ENCODE measurements at regions not wholly inside any gene's neighbourhood (a gene's known extent, or its start where the extent isn't known, plus 50 kb on each side); places are given as distances from the start of the nearest gene placed in this dataset.

GRCh38 chr6:137351890-137352289 is 132.7 kb upstream of the IFNGR1 start:
- DNase-seq: no peak

- DNase-seq: no peak
Measured at GRCh38 chr6:137350857-137351256, 131.7 kb upstream of the IFNGR1 start.

GRCh38 chr6:137349856-137350830 is 131.0 kb upstream of the IFNGR1 start:
- no peak for DNase-seq

GRCh38 chr6:137348777-137349176 is 129.6 kb upstream of the IFNGR1 start:
- DNase-seq: no peak

GRCh38 chr6:137343241-137343640 is 124.1 kb upstream of the IFNGR1 start:
- DNase-seq: no peak

GRCh38 chr6:137342607-137343190 is 123.5 kb upstream of the IFNGR1 start:
- no peak for DNase-seq

GRCh38 chr6:137341681-137342195 is 122.6 kb upstream of the IFNGR1 start:
- peak; percentile 23 to 56 for DNase-seq

GRCh38 chr6:137339929-137340559 is 120.9 kb upstream of the IFNGR1 start:
- no peak for DNase-seq

GRCh38 chr6:137334884-137335283 is 115.7 kb upstream of the IFNGR1 start:
- DNase-seq: no peak

GRCh38 chr6:137334094-137334493 is 114.9 kb upstream of the IFNGR1 start:
- DNase-seq: no peak

GRCh38 chr6:137332637-137333280 is 113.6 kb upstream of the IFNGR1 start:
- DNase-seq: no peak

- no peak for DNase-seq
Measured at GRCh38 chr6:137323860-137324259, 104.7 kb upstream of the IFNGR1 start.

- DNase-seq: no peak
Measured at GRCh38 chr6:137320271-137320670, 101.1 kb upstream of the IFNGR1 start.

GRCh38 chr6:137316626-137317025 is 97.4 kb upstream of the IFNGR1 start:
- DNase-seq: no peak

GRCh38 chr6:137315081-137315480 is 95.9 kb upstream of the IFNGR1 start:
- DNase-seq: no peak

- peak in 1 of 2 experiments; percentile 82 for DNase-seq
Measured at GRCh38 chr6:137313928-137314855, 95.0 kb upstream of the IFNGR1 start.

GRCh38 chr6:137313211-137313610 is 94.0 kb upstream of the IFNGR1 start:
- DNase-seq: no peak

GRCh38 chr6:137311940-137312339 is 92.8 kb upstream of the IFNGR1 start:
- DNase-seq: no peak

GRCh38 chr6:137309078-137309762 is 90.0 kb upstream of the IFNGR1 start:
- DNase-seq: no peak

GRCh38 chr6:137307163-137307854 is 88.1 kb upstream of the IFNGR1 start:
- no peak for DNase-seq

- DNase-seq: no peak
Measured at GRCh38 chr6:137305691-137306090, 86.5 kb upstream of the IFNGR1 start.
